ENCODE measurements at regions not wholly inside any gene's neighbourhood (a gene's known extent, or its start where the extent isn't known, plus 50 kb on each side); places are given as distances from the start of the nearest gene placed in this dataset.
"Not testable (repeated sequence)": the region's sequence is repeated elsewhere in the genome, so short reads cannot be mapped to it uniquely, and the experiment has no call there.

- DNase-seq (ENCODE audit: low spot score) = no peak
Measured at GRCh38 chr3:128549283-128550112, 56.5 kb upstream of the GATA2 start.

GRCh38 chr3:128548426-128549282, 55.7 kb upstream of the GATA2 start:
- no peak for DNase-seq (ENCODE audit: low spot score)

- no peak for DNase-seq (ENCODE audit: low spot score)
Measured at GRCh38 chr3:128548021-128548420, 55.0 kb upstream of the GATA2 start.

GRCh38 chr3:128547368-128547987, 54.5 kb upstream of the GATA2 start:
- DNase-seq (ENCODE audit: low spot score) = no peak

- DNase-seq (ENCODE audit: low spot score) = no peak
Measured at GRCh38 chr3:128546646-128547045, 53.6 kb upstream of the GATA2 start.

GRCh38 chr3:128545120-128545752, 52.2 kb upstream of the GATA2 start:
- no peak for DNase-seq (ENCODE audit: low spot score)

- DNase-seq (ENCODE audit: low spot score) = no peak
Measured at GRCh38 chr3:128544190-128544589, 51.2 kb upstream of the GATA2 start.

GRCh38 chr3:128543570-128544174, 50.7 kb upstream of the GATA2 start:
- DNase-seq (ENCODE audit: low spot score) = not testable (repeated sequence)
